ENCODE measurements at regions not wholly inside any gene's neighbourhood (a gene's known extent, or its start where the extent isn't known, plus 50 kb on each side); places are given as distances from the start of the nearest gene placed in this dataset.

GRCh38 chr6:166834049-166834448 is 122.3 kb downstream of the RNASET2 start:
- no peak overlapping the region for H3K27ac Mint-ChIP-seq
- CTCF ChIA-PET: no interaction called here
- H3K4me3 Mint-ChIP-seq: no peak overlapping the region
- no peak for TF ChIP-seq CTCF (IDR thresholded peaks at IDR 0.05)
- no peaks in the 10 kb centered on the region for H3K27me3 Mint-ChIP-seq
- DNase-seq (no peak), ATAC-seq (ENCODE audit: low read depth) (no peak)
- H3K9me3 Mint-ChIP-seq: peaks cover 5% of the 10 kb centered on the region
- H3K36me3 Mint-ChIP-seq (ENCODE audit: low read depth): no peaks in the 10 kb centered on the region
- POLR2A ChIA-PET: interaction anchor here (0.6 kb wide), 1 partner anchor 28 kb away, joined by 7 read pairs; no protein-coding TSS in a partner anchor
- intact Hi-C loops (cut with micrococcal nuclease): no loop called here
- peaks cover 23% of the 10 kb centered on the region for H3K4me1 Mint-ChIP-seq

GRCh38 chr6:166830891-166831363 is 125.4 kb downstream of the RNASET2 start:
- ChIA-PET CTCF (interaction anchor here (0.5 kb wide), 1 partner anchor 518 kb away, joined by 3 read pairs; no protein-coding TSS in a partner anchor), POLR2A (no interaction called here)
- intact Hi-C loops (cut with micrococcal nuclease): loop anchor here (1.0 kb wide), 2 partner anchors 18 to 120 kb away; no protein-coding TSS in a partner anchor
- peaks cover 31% of the 10 kb centered on the region for H3K4me1 Mint-ChIP-seq
- H3K27me3 Mint-ChIP-seq: no peaks in the 10 kb centered on the region
- TF ChIP-seq CTCF (IDR thresholded peaks at IDR 0.05): no peak
- no peak overlapping the region for H3K4me3 Mint-ChIP-seq
- ATAC-seq (ENCODE audit: low read depth): no peak
- H3K27ac Mint-ChIP-seq: peak overlapping the region; percentile 70
- H3K36me3 Mint-ChIP-seq (ENCODE audit: low read depth): no peaks in the 10 kb centered on the region
- no peak for DNase-seq
- H3K9me3 Mint-ChIP-seq: peaks cover 5% of the 10 kb centered on the region

- Mint-ChIP-seq H3K27me3 (no peaks in the 10 kb centered on the region), H3K36me3 (ENCODE audit: low read depth) (no peaks in the 10 kb centered on the region), H3K4me1 (peaks cover 31% of the 10 kb centered on the region), H3K9me3 (peaks cover 5% of the 10 kb centered on the region), H3K27ac (peak overlapping the region; percentile 70), H3K4me3 (peak overlapping the region; percentile 3)
- DNase-seq (no peak), ATAC-seq (ENCODE audit: low read depth) (peak; percentile 88)
- CTCF ChIA-PET: interaction anchor here (0.5 kb wide), 1 partner anchor 519 kb away, joined by 3 read pairs; no protein-coding TSS in a partner anchor
- POLR2A ChIA-PET: no interaction called here
- intact Hi-C loops (cut with micrococcal nuclease): loop anchor here (1.0 kb wide), 2 partner anchors 19 to 121 kb away; no protein-coding TSS in a partner anchor
- TF ChIP-seq CTCF (IDR thresholded peaks at IDR 0.05): no peak
Measured at GRCh38 chr6:166830185-166830890, 126.0 kb downstream of the RNASET2 start.

GRCh38 chr6:166826264-166826663 is 130.1 kb downstream of the RNASET2 start:
- no peak for DNase-seq
- TF ChIP-seq CTCF (IDR thresholded peaks at IDR 0.05): no peak
- Mint-ChIP-seq H3K4me1 (peaks cover 28% of the 10 kb centered on the region), H3K36me3 (ENCODE audit: low read depth) (no peaks in the 10 kb centered on the region), H3K4me3 (no peak overlapping the region), H3K27me3 (peaks cover 2% of the 10 kb centered on the region), H3K9me3 (no peaks in the 10 kb centered on the region), H3K27ac (no peak overlapping the region)
- CTCF ChIA-PET: no interaction called here
- no peak for ATAC-seq (ENCODE audit: low read depth)
- POLR2A ChIA-PET: no interaction called here
- intact Hi-C loops (cut with micrococcal nuclease): no loop called here

GRCh38 chr6:166825553-166826145 is 130.7 kb downstream of the RNASET2 start:
- H3K4me3 Mint-ChIP-seq: no peak overlapping the region
- CTCF ChIA-PET: no interaction called here
- intact Hi-C loops (cut with micrococcal nuclease): no loop called here

More at GRCh38 chr6:166825553-166826145, 130.7 kb downstream of the RNASET2 start:
- ATAC-seq (ENCODE audit: low read depth) (no peak), DNase-seq (no peak)
- Mint-ChIP-seq H3K9me3 (no peaks in the 10 kb centered on the region), H3K36me3 (ENCODE audit: low read depth) (no peaks in the 10 kb centered on the region), H3K27me3 (peaks cover 2% of the 10 kb centered on the region), H3K4me1 (peaks cover 22% of the 10 kb centered on the region), H3K27ac (no peak overlapping the region)
- POLR2A ChIA-PET: no interaction called here
- TF ChIP-seq CTCF (IDR thresholded peaks at IDR 0.05): no peak

Data from activated B cell treated with CpG ODN at 0.5 μM for 24 hours (primary cell).